ENCODE measurements at regions not wholly inside any gene's neighbourhood (a gene's known extent, or its start where the extent isn't known, plus 50 kb on each side); places are given as distances from the start of the nearest gene placed in this dataset.

DNA sequence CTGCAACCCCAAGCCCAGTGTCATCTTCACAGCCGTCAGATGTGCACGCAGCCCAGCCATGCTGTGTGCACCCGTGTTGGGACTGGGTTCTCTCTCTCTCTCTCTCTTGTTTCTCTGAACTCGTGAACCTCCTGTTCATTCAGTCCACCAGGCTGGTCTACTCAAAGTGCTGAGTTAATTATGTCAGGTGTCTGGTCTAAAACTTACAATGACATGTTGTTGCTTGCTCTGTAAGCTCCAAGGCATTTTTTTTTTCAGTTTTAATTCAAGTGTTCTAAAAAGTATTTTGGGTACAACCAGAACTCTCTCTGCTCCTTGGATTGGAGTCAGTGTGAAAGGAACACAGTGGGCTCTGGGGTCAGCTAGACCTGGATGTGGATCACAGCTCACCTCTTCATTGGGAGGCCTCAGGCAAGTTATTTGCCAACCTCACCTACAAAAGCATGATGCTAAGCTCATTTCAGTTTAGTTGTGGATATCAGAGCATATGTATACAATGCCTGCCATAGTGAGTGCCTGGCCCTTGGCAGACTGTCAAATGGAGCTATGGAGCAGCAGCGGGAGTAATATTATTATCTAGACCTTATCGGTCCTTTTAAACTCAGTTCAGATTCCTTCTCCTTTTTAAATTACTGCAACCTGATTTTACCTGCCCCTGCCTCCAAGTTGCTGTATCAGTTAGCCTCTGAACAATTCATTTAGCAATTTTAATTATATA, 59.5 kb downstream of the PLEKHG1 start:
- H3K4me3 ChIP-seq (ENCODE audit: low read depth, low read length) = no peak overlapping the region
- H3K27me3 ChIP-seq (ENCODE audit: control insufficient read depth, insufficient read depth, low read length) = no peaks in the 10 kb centered on the region
- TF ChIP-seq, protein P1, sequence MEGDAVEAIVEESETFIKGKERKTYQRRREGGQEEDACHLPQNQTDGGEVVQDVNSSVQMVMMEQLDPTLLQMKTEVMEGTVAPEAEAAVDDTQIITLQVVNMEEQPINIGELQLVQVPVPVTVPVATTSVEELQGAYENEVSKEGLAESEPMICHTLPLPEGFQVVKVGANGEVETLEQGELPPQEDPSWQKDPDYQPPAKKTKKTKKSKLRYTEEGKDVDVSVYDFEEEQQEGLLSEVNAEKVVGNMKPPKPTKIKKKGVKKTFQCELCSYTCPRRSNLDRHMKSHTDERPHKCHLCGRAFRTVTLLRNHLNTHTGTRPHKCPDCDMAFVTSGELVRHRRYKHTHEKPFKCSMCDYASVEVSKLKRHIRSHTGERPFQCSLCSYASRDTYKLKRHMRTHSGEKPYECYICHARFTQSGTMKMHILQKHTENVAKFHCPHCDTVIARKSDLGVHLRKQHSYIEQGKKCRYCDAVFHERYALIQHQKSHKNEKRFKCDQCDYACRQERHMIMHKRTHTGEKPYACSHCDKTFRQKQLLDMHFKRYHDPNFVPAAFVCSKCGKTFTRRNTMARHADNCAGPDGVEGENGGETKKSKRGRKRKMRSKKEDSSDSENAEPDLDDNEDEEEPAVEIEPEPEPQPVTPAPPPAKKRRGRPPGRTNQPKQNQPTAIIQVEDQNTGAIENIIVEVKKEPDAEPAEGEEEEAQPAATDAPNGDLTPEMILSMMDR (IDR thresholded peaks at IDR 0.05; ENCODE audit: insufficient read depth, low read length, severe bottlenecking) = no peak
- no peaks in the 10 kb centered on the region for H3K36me3 ChIP-seq (ENCODE audit: control insufficient read depth, insufficient read depth, low read length)
- no peak for FAIRE-seq
- DNase-seq (ENCODE audit: low read depth) = peak; percentile 66

DNA sequence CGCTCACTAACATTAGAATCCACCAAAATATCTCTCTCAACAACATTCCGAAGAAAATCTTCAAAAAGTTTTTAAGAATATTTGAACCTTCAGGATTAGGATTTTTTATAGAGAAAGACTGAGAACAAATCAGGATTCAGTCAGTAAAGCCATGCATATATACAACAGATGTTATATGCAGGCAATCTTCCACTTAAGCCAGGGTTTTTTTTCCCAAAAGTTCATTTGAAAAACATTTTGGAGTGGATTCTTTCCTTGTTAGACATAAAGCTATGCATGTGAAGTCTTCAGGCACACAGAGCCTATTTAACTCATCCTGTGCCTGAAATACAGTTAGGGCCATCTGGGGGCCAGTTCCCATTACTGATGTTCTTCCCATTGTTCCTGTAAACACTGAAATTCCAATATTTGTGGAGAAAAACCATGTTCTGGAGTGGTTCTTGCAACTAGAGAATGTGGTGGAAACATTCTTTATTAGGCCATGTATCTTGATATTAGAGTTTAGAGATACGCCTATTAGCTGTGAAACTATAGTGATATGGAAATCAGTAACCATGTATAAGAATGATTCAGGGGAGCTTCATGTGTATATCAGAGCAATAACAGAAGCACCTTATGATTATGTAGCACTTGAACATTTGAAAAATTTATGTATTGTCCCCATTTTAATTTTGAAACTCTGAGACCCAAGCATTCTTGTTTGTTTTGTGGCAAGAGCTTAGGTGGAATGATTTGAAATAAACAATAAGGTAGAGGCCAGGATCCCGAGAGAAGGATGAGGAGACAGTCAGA, 61.7 kb downstream of the PLEKHG1 start:
- TF ChIP-seq, protein P1 (IDR thresholded peaks at IDR 0.05; ENCODE audit: insufficient read depth, low read length, severe bottlenecking) = no peak
- FAIRE-seq (no peak), DNase-seq (ENCODE audit: low read depth) (no peak)
- Histone ChIP-seq H3K4me3 (ENCODE audit: low read depth, low read length) (no peak overlapping the region), H3K36me3 (ENCODE audit: control insufficient read depth, insufficient read depth, low read length) (no peaks in the 10 kb centered on the region), H3K27me3 (ENCODE audit: control insufficient read depth, insufficient read depth, low read length) (no peaks in the 10 kb centered on the region)

DNA sequence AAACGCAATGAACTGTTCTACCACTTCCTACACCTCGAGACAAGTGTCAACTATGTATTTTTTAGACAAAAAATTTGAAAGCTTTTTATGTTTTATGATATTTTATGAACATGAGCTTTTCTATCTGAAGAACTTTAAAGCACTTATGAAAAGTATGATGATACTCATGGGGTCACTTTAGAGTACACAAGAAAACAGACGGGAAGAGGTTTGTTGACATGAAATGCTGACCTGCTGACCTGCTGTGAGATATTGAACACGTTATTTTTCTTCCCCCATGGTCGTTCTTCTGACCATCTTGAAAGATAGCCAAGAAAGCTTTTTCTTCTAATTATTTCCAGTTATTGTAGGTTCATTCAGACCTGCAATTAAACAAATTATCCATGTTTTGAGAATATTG, 63.1 kb downstream of the PLEKHG1 start:
- H3K36me3 ChIP-seq (ENCODE audit: control insufficient read depth, insufficient read depth, low read length) = no peaks in the 10 kb centered on the region
- H3K4me3 ChIP-seq (ENCODE audit: low read depth, low read length) = no peak overlapping the region
- H3K27me3 ChIP-seq (ENCODE audit: control insufficient read depth, insufficient read depth, low read length) = no peaks in the 10 kb centered on the region
- no peak for FAIRE-seq
- no peak for DNase-seq (ENCODE audit: low read depth)
- TF ChIP-seq, protein P1 (IDR thresholded peaks at IDR 0.05; ENCODE audit: insufficient read depth, low read length, severe bottlenecking) = no peak

DNA sequence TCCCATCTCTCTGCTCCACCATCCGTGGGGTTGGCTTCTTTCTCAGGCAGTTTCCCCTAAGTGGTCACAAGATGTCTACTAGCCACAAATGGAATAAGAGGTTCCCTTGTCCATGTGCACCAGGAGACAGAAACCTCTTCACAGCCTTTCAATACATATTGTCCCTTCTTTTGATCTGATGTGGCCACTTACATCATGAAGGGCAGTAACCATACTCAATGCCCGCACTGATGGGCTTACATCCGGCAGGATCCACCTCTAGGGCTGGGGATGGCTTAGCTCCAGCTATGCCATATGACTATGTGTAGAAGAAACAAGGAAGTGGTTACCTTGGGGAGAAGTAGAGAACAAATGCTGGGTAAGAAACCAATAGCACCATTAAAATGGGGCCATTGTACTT, 64.4 kb downstream of the PLEKHG1 start:
- DNase-seq (ENCODE audit: low read depth) (no peak), FAIRE-seq (no peak)
- no peaks in the 10 kb centered on the region for H3K27me3 ChIP-seq (ENCODE audit: control insufficient read depth, insufficient read depth, low read length)
- TF ChIP-seq, protein P1 (IDR thresholded peaks at IDR 0.05; ENCODE audit: insufficient read depth, low read length, severe bottlenecking) = no peak
- H3K36me3 ChIP-seq (ENCODE audit: control insufficient read depth, insufficient read depth, low read length) = no peaks in the 10 kb centered on the region
- no peak overlapping the region for H3K4me3 ChIP-seq (ENCODE audit: low read depth, low read length)

DNA sequence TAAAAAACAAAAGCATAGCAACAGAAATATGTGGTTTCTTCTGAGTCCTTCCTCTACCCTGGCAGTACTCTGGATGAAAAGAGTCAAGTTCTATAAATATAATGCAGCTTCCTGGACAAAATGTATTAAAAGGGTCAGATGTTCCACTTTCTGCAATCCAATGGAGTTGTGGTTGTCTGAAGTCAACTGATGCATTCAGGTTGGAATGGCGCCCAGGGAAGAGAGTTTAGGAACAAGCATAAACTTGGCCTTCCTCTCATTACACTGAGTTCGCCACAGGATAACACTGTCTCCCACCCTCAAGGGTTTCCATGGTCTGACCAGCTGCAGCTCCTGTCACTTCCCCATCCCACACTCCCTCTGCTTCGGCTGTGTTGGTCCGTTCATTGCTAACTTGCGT, 66.4 kb downstream of the PLEKHG1 start:
- Histone ChIP-seq H3K36me3 (ENCODE audit: control insufficient read depth, insufficient read depth, low read length) (no peaks in the 10 kb centered on the region), H3K4me3 (ENCODE audit: low read depth, low read length) (no peak overlapping the region), H3K27me3 (ENCODE audit: control insufficient read depth, insufficient read depth, low read length) (no peaks in the 10 kb centered on the region)
- FAIRE-seq (peak; percentile 92), DNase-seq (ENCODE audit: low read depth) (no peak)
- TF ChIP-seq, protein P1 (IDR thresholded peaks at IDR 0.05; ENCODE audit: insufficient read depth, low read length, severe bottlenecking) = no peak
